Coronary artery (tissue), 2 donors: ENCODE measurements at regions not wholly inside any gene's neighbourhood (a gene's known extent, or its start where the extent isn't known, plus 50 kb on each side); places are given as distances from the start of the nearest gene placed in this dataset.

Experiments used
- DNase-seq: peaks from one replicate; pipeline ENCODE4 v3.0.0-alpha.2; 2017; ENCODE audit warnings: low spot score
- H3K27ac ChIP-seq, 2 donors: fragments of 200-600 bp; sonication (generic); one replicate each; pipeline ENCODE4 v1.5.1; 2016 to 2019
- H3K4me3 ChIP-seq: fragments of 200-600 bp; sonication (generic); 2 replicates; pipeline ENCODE4 v1.5.1; 2016; ENCODE audit warnings: mild to moderate bottlenecking, moderate library complexity
- TF ChIP-seq, protein P1 (sequence below): fragments of 200-600 bp; sonication (generic); IDR thresholded peaks from one replicate; pipeline ENCODE4 v1.5.1; 2019; ENCODE audit warnings: antibody characterized with exemption

- TF ChIP-seq, protein P1, sequence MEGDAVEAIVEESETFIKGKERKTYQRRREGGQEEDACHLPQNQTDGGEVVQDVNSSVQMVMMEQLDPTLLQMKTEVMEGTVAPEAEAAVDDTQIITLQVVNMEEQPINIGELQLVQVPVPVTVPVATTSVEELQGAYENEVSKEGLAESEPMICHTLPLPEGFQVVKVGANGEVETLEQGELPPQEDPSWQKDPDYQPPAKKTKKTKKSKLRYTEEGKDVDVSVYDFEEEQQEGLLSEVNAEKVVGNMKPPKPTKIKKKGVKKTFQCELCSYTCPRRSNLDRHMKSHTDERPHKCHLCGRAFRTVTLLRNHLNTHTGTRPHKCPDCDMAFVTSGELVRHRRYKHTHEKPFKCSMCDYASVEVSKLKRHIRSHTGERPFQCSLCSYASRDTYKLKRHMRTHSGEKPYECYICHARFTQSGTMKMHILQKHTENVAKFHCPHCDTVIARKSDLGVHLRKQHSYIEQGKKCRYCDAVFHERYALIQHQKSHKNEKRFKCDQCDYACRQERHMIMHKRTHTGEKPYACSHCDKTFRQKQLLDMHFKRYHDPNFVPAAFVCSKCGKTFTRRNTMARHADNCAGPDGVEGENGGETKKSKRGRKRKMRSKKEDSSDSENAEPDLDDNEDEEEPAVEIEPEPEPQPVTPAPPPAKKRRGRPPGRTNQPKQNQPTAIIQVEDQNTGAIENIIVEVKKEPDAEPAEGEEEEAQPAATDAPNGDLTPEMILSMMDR, result no peak
- H3K27ac ChIP-seq, result no peak overlapping the region
- no peak for DNase-seq
- no peak overlapping the region for H3K4me3 ChIP-seq
Measured at GRCh38 chr6:156418253-156418652, 358.9 kb upstream of the ARID1B start.

DNA sequence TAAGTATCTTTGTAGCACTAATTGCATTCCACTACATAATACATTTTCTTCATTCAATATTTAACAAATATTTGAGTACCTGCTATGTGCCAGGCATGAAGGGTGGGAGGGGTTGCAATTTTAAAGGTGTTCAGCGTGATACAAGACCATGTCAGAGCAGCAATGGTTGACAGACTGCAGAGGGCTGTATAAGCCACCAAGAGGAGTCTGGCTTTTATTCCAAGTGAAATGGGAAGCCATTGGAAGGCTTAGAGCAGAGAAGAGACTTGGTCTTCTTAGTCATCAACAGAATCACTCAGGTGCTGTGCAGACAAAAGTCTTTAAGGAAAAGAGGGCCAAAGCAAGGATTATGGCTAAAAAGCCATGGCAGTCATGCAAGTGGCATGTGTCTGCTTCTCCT lies 360.8 kb upstream of the ARID1B start:
- no peak overlapping the region for H3K27ac ChIP-seq
- TF ChIP-seq, protein P1, result no peak

DNA sequence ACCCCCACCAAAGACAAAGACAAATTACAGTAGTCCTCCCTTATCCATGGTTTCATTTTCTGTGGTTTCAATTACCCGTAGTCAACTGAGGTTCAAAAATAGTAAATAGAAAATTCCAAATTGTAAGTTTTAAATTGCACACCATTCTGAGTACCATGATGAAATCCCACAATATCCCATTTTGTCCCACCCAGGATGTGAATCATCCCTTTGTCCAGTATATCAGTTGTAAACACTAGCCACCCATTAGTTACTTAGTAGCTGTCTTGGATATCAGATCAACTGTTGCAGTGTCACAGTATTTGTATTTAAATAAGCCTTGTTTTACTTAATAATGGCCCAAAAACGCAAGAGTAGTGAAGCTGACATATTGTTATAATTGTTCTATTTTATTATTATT lies 364.0 kb upstream of the ARID1B start:
- TF ChIP-seq, protein P1, result no peak
- H3K27ac ChIP-seq, result no peak overlapping the region
- DNase-seq, result no peak

More for the DNA sequence above, 360.8 kb upstream of the ARID1B start:
- no peak for DNase-seq
- no peak overlapping the region for H3K4me3 ChIP-seq

GRCh38 chr6:156410649-156411048 lies 366.5 kb upstream of the ARID1B start:
- Histone ChIP-seq H3K27ac (no peak overlapping the region), H3K4me3 (no peak overlapping the region)
- TF ChIP-seq, protein P1, result no peak
- no peak for DNase-seq

More for the DNA sequence above, 364.0 kb upstream of the ARID1B start:
- no peak overlapping the region for H3K4me3 ChIP-seq

DNA sequence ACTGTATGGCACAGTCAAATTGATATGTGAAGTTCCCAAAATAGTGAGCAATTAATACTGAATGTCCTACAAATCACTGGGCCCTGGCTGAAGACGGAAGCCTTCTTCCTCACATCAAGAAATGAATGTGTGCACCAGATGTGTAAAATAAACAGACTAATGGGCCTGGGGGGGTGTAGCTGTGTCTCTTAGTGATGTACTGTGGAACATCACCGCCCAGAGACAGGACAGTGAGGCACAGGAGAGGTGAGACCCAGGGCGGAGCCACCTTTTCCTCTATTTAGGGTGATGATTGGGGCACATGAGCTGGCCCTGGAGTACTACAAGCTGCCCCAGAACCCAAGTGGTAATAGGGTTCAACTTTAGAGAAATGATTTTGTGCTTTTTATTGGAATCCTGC lies 368.5 kb upstream of the ARID1B start:
- TF ChIP-seq, protein P1, result no peak
- no peak for DNase-seq
- H3K27ac ChIP-seq, result no peak overlapping the region
- H3K4me3 ChIP-seq, result no peak overlapping the region

DNA sequence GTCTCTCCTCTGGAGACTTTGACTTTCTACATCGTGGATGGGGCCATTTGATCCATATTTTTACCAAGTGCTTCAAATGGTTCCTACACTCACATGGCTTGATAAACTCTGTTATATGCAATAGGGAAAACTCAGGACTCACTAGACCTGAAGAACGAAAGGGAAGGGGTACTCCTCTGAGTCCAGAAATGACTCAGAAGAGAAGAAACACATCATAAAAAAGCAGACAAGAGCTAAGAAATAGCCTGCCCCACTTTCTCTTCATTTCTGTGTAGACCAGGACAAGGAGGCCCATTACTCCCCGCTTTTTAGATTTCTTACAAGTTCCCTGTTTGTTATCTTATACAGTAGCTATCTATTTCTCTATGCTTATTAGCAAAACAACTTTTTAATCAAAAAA lies 369.8 kb upstream of the ARID1B start:
- no peak for DNase-seq
- TF ChIP-seq, protein P1, result no peak

DNA sequence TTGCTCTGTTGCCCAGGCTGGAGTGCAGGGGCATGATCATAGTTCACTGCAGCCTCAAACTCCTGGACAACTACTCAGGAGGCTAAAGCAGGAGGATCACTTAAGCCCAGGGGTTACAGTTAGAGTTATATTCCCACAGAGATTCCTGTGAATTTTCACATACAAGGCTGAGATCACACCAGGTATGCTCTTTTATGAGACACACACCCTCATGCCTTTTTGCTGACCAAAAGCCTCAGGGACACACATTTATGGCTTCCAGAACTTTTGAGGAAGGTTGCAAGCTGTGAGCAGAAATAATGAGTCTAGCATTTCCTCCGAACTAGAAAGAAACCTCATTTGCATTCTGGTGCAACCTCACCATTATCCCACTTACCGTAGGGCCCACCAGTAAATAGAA lies 370.5 kb upstream of the ARID1B start:
- Histone ChIP-seq H3K4me3 (no peak overlapping the region), H3K27ac (no peak overlapping the region)
- TF ChIP-seq, protein P1, result no peak
- DNase-seq, result no peak

More for the DNA sequence above, 369.8 kb upstream of the ARID1B start:
- Histone ChIP-seq H3K27ac (no peak overlapping the region), H3K4me3 (no peak overlapping the region)
